ENCODE measurements at regions not wholly inside any gene's neighbourhood (a gene's known extent, or its start where the extent isn't known, plus 50 kb on each side); places are given as distances from the start of the nearest gene placed in this dataset.

GRCh38 chr3:168205451-168205850, 109.7 kb upstream of the GOLIM4 start:
- H3K27ac Mint-ChIP-seq: no peak overlapping the region
- no peaks in the 10 kb centered on the region for H3K27me3 Mint-ChIP-seq (ENCODE audit: low read depth)
- H3K4me3 Mint-ChIP-seq: no peak overlapping the region
- no peaks in the 10 kb centered on the region for H3K36me3 Mint-ChIP-seq (ENCODE audit: low read depth)
- H3K9me3 Mint-ChIP-seq: no peaks in the 10 kb centered on the region
- CTCF ChIA-PET: interaction anchor here (0.6 kb wide), 1 partner anchor 235 kb away, joined by 4 read pairs; no protein-coding TSS in a partner anchor
- DNase-seq: no peak
- no peaks in the 10 kb centered on the region for H3K4me1 Mint-ChIP-seq (ENCODE audit: low read depth)
- intact Hi-C loops (cut with micrococcal nuclease): no loop called here

GRCh38 chr3:168197162-168197561, 101.4 kb upstream of the GOLIM4 start:
- Mint-ChIP-seq H3K36me3 (ENCODE audit: low read depth) (no peaks in the 10 kb centered on the region), H3K4me3 (no peak overlapping the region), H3K27me3 (ENCODE audit: low read depth) (no peaks in the 10 kb centered on the region), H3K4me1 (ENCODE audit: low read depth) (no peaks in the 10 kb centered on the region), H3K27ac (no peak overlapping the region), H3K9me3 (no peaks in the 10 kb centered on the region)
- intact Hi-C loops (cut with micrococcal nuclease): no loop called here
- CTCF ChIA-PET: no interaction called here
- DNase-seq: no peak

- Mint-ChIP-seq H3K4me1 (ENCODE audit: low read depth) (no peaks in the 10 kb centered on the region), H3K4me3 (no peak overlapping the region), H3K27ac (no peak overlapping the region), H3K27me3 (ENCODE audit: low read depth) (no peaks in the 10 kb centered on the region), H3K36me3 (ENCODE audit: low read depth) (no peaks in the 10 kb centered on the region), H3K9me3 (no peaks in the 10 kb centered on the region)
- no peak for DNase-seq
- CTCF ChIA-PET: no interaction called here
- intact Hi-C loops (cut with micrococcal nuclease): no loop called here
These were observed 96.1 kb upstream of the GOLIM4 start for GRCh38 chr3:168191856-168192255.

GRCh38 chr3:168187233-168187632, 91.5 kb upstream of the GOLIM4 start:
- no peak overlapping the region for H3K27ac Mint-ChIP-seq
- intact Hi-C loops (cut with micrococcal nuclease): no loop called here
- H3K9me3 Mint-ChIP-seq: no peaks in the 10 kb centered on the region
- no peak for DNase-seq
- no peaks in the 10 kb centered on the region for H3K36me3 Mint-ChIP-seq (ENCODE audit: low read depth)
- H3K4me3 Mint-ChIP-seq: no peak overlapping the region
- H3K4me1 Mint-ChIP-seq (ENCODE audit: low read depth): no peaks in the 10 kb centered on the region
- H3K27me3 Mint-ChIP-seq (ENCODE audit: low read depth): peaks cover 3% of the 10 kb centered on the region
- CTCF ChIA-PET: no interaction called here

- H3K4me1 Mint-ChIP-seq (ENCODE audit: low read depth): no peaks in the 10 kb centered on the region
- CTCF ChIA-PET: interaction anchor here (0.6 kb wide), 1 partner anchor 265 kb away, joined by 3 read pairs; no protein-coding TSS in a partner anchor
- H3K9me3 Mint-ChIP-seq: no peaks in the 10 kb centered on the region
These were observed 90.7 kb upstream of the GOLIM4 start for GRCh38 chr3:168186293-168186983.

GRCh38 chr3:168183774-168184173, 88.0 kb upstream of the GOLIM4 start:
- H3K27ac Mint-ChIP-seq: no peak overlapping the region
- H3K4me3 Mint-ChIP-seq: no peak overlapping the region
- peaks cover 3% of the 10 kb centered on the region for H3K27me3 Mint-ChIP-seq (ENCODE audit: low read depth)
- no peaks in the 10 kb centered on the region for H3K4me1 Mint-ChIP-seq (ENCODE audit: low read depth)
- DNase-seq: no peak
- intact Hi-C loops (cut with micrococcal nuclease): no loop called here
- no peaks in the 10 kb centered on the region for H3K9me3 Mint-ChIP-seq
- H3K36me3 Mint-ChIP-seq (ENCODE audit: low read depth): no peaks in the 10 kb centered on the region
- CTCF ChIA-PET: no interaction called here

More at GRCh38 chr3:168186293-168186983, 90.7 kb upstream of the GOLIM4 start:
- H3K4me3 Mint-ChIP-seq: no peak overlapping the region
- no peak for DNase-seq
- no peaks in the 10 kb centered on the region for H3K36me3 Mint-ChIP-seq (ENCODE audit: low read depth)
- no peak overlapping the region for H3K27ac Mint-ChIP-seq
- intact Hi-C loops (cut with micrococcal nuclease): no loop called here
- H3K27me3 Mint-ChIP-seq (ENCODE audit: low read depth): peaks cover 3% of the 10 kb centered on the region

GRCh38 chr3:168168743-168169142, 73.0 kb upstream of the GOLIM4 start:
- Mint-ChIP-seq H3K9me3 (no peaks in the 10 kb centered on the region), H3K27ac (no peak overlapping the region), H3K36me3 (ENCODE audit: low read depth) (no peaks in the 10 kb centered on the region), H3K4me3 (no peak overlapping the region), H3K27me3 (ENCODE audit: low read depth) (no peaks in the 10 kb centered on the region), H3K4me1 (ENCODE audit: low read depth) (no peaks in the 10 kb centered on the region)
- intact Hi-C loops (cut with micrococcal nuclease): loop anchor here (5.0 kb wide), 2 partner anchors 71 to 331 kb away; partner anchors contain the start of gene GOLIM4
- no peak for DNase-seq
- CTCF ChIA-PET: no interaction called here

- DNase-seq: peak; percentile 59
- Mint-ChIP-seq H3K27ac (no peak overlapping the region), H3K27me3 (ENCODE audit: low read depth) (no peaks in the 10 kb centered on the region), H3K36me3 (ENCODE audit: low read depth) (no peaks in the 10 kb centered on the region), H3K4me1 (ENCODE audit: low read depth) (no peaks in the 10 kb centered on the region), H3K4me3 (no peak overlapping the region), H3K9me3 (no peaks in the 10 kb centered on the region)
- CTCF ChIA-PET: interaction anchor here (0.5 to 1.4 kb wide), 12 partner anchors 28 to 953 kb away, joined by 3 to 6 read pairs (median 3); no protein-coding TSS in a partner anchor
- intact Hi-C loops (cut with micrococcal nuclease): loop anchor here (1.0 to 5.0 kb wide), 5 partner anchors 68 to 682 kb away; partner anchors contain the start of gene GOLIM4
These were observed 69.9 kb upstream of the GOLIM4 start for GRCh38 chr3:168165390-168166269.

GRCh38 chr3:168162172-168162571, 66.4 kb upstream of the GOLIM4 start:
- no peak for DNase-seq
- Mint-ChIP-seq H3K27me3 (ENCODE audit: low read depth) (peaks cover 2% of the 10 kb centered on the region), H3K4me3 (no peak overlapping the region), H3K27ac (no peak overlapping the region), H3K9me3 (no peaks in the 10 kb centered on the region), H3K4me1 (ENCODE audit: low read depth) (no peaks in the 10 kb centered on the region), H3K36me3 (ENCODE audit: low read depth) (no peaks in the 10 kb centered on the region)
- CTCF ChIA-PET: no interaction called here
- intact Hi-C loops (cut with micrococcal nuclease): no loop called here

GRCh38 chr3:168161696-168162095, 66.0 kb upstream of the GOLIM4 start:
- Mint-ChIP-seq H3K4me1 (ENCODE audit: low read depth) (no peaks in the 10 kb centered on the region), H3K27me3 (ENCODE audit: low read depth) (peaks cover 7% of the 10 kb centered on the region), H3K27ac (no peak overlapping the region), H3K4me3 (no peak overlapping the region), H3K36me3 (ENCODE audit: low read depth) (no peaks in the 10 kb centered on the region), H3K9me3 (no peaks in the 10 kb centered on the region)
- intact Hi-C loops (cut with micrococcal nuclease): no loop called here
- CTCF ChIA-PET: no interaction called here
- no peak for DNase-seq

- no peaks in the 10 kb centered on the region for H3K4me1 Mint-ChIP-seq (ENCODE audit: low read depth)
- H3K36me3 Mint-ChIP-seq (ENCODE audit: low read depth): no peaks in the 10 kb centered on the region
These were observed 62.2 kb upstream of the GOLIM4 start for GRCh38 chr3:168157903-168158302.

GRCh38 chr3:168157099-168157700, 61.5 kb upstream of the GOLIM4 start:
- intact Hi-C loops (cut with micrococcal nuclease): no loop called here
- no peak overlapping the region for H3K4me3 Mint-ChIP-seq
- H3K9me3 Mint-ChIP-seq: peaks cover 7% of the 10 kb centered on the region
- DNase-seq: no peak
- H3K27me3 Mint-ChIP-seq (ENCODE audit: low read depth): peaks cover 11% of the 10 kb centered on the region
- H3K36me3 Mint-ChIP-seq (ENCODE audit: low read depth): no peaks in the 10 kb centered on the region
- no peaks in the 10 kb centered on the region for H3K4me1 Mint-ChIP-seq (ENCODE audit: low read depth)
- H3K27ac Mint-ChIP-seq: no peak overlapping the region
- CTCF ChIA-PET: no interaction called here

More at GRCh38 chr3:168157903-168158302, 62.2 kb upstream of the GOLIM4 start:
- intact Hi-C loops (cut with micrococcal nuclease): no loop called here
- H3K27me3 Mint-ChIP-seq (ENCODE audit: low read depth): peaks cover 11% of the 10 kb centered on the region
- no peak overlapping the region for H3K4me3 Mint-ChIP-seq
- no peak overlapping the region for H3K27ac Mint-ChIP-seq
- DNase-seq: no peak
- peaks cover 6% of the 10 kb centered on the region for H3K9me3 Mint-ChIP-seq
- CTCF ChIA-PET: interaction anchor here (0.6 to 0.7 kb wide), 2 partner anchors 109 to 634 kb away, joined by 3 to 4 read pairs; no protein-coding TSS in a partner anchor

Data from activated naive CD4-positive, alpha-beta T cell treated with anti-CD3 and anti-CD28 coated beads for 36 hours (primary cell).